Suprapubic skin (tissue), 4 donors: ENCODE measurements at regions not wholly inside any gene's neighbourhood (a gene's known extent, or its start where the extent isn't known, plus 50 kb on each side); places are given as distances from the start of the nearest gene placed in this dataset.
"Not testable (repeated sequence)": the region's sequence is repeated elsewhere in the genome, so short reads cannot be mapped to it uniquely, and the experiment has no call there.

Source experiments
- DNase-seq, 2 donors: peaks; one replicate each; pipeline ENCODE4 v3.0.0-alpha.2; 2019; ENCODE audit warnings: low spot score in 2 of 2
- H3K27ac ChIP-seq: fragments of 200-600 bp; sonication (generic); one replicate; pipeline ENCODE4 v1.5.1; 2019
- H3K27me3 ChIP-seq: fragments of 200-600 bp; sonication (generic); one replicate; pipeline ENCODE4 v1.5.1; 2019
- H3K36me3 ChIP-seq: fragments of 200-600 bp; sonication (generic); one replicate; pipeline ENCODE4 v1.5.1; 2019
- H3K4me1 ChIP-seq: fragments of 200-600 bp; sonication (generic); one replicate; pipeline ENCODE4 v1.5.1; 2019
- H3K4me3 ChIP-seq: fragments of 200-600 bp; sonication (generic); one replicate; pipeline ENCODE4 v1.5.1; 2019; ENCODE audit warnings: mild to moderate bottlenecking
- H3K9me3 ChIP-seq: fragments of 200-600 bp; sonication (generic); one replicate; pipeline ENCODE4 v1.5.1; 2019
- EP300 ChIP-seq: sonication (generic); formaldehyde crosslinking; IDR thresholded peaks from one replicate; pipeline ENCODE4 v1.6.1; 2017; ENCODE audit warnings: antibody characterized with exemption
- POLR2A ChIP-seq, 2 donors: fragments of 450-650 bp; IDR thresholded peaks; one replicate each; pipeline ENCODE4 v1.6.1; 2017; ENCODE audit warnings: antibody characterized with exemption in 2 of 2, mild to moderate bottlenecking in 2 of 2, moderate library complexity in 2 of 2
- POLR2AphosphoS5 ChIP-seq, 3 donors: sonication (generic); formaldehyde crosslinking; IDR thresholded peaks; one replicate each; pipeline ENCODE4 v1.6.1; 2017; ENCODE audit warnings: antibody characterized with exemption in 3 of 3
- WGBS: methylation state at CpG from one replicate; pipeline ENCODE4 v1.1.5; 2018; 5-methylcytosine and 5-hydroxymethylcytosine counted together
- TF ChIP-seq, protein P1 (sequence below), 2 donors: fragments of 200-600 bp in 1 of 2; fragments of 450-650 bp in 1 of 2; sonication (generic) in 1 of 2; IDR thresholded peaks; one replicate each; pipeline ENCODE4 v1.5.1; 2016 to 2019; ENCODE audit warnings: antibody characterized with exemption in 2 of 2, mild to moderate bottlenecking in 1 of 2, moderate library complexity in 1 of 2

DNA sequence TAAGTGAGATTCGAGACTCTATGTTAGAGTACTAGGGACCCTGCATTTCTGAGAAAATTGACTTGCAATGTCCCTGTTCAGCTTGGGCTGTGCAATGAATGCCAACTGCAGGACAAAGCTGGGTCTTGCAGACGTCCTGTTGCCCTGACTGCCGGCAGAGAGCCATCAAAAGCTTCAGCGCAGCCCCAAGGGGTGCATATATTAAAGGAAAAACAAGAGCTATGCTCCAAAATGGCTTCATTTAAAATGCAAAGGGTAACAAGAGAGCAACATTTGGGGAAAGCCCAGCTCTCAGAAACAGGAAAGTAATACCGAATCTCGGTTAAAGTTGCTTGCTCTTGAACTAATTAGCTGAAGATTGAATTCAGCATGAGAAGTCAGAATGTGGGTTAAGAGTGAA, 110.9 kb upstream of the PNPT1 start:
- 29% methylated on average over 6 of the region's 6 CpGs for WGBS
- no peak for DNase-seq
- H3K4me1 ChIP-seq = peaks cover 15% of the 10 kb centered on the region
- H3K36me3 ChIP-seq = no peaks in the 10 kb centered on the region
- H3K27ac ChIP-seq = no peak overlapping the region
- TF ChIP-seq POLR2AphosphoS5 (IDR thresholded peaks at IDR 0.05) (no peak), EP300 (no peak), POLR2A (IDR thresholded peaks at IDR 0.05) (no peak)
- TF ChIP-seq, protein P1, sequence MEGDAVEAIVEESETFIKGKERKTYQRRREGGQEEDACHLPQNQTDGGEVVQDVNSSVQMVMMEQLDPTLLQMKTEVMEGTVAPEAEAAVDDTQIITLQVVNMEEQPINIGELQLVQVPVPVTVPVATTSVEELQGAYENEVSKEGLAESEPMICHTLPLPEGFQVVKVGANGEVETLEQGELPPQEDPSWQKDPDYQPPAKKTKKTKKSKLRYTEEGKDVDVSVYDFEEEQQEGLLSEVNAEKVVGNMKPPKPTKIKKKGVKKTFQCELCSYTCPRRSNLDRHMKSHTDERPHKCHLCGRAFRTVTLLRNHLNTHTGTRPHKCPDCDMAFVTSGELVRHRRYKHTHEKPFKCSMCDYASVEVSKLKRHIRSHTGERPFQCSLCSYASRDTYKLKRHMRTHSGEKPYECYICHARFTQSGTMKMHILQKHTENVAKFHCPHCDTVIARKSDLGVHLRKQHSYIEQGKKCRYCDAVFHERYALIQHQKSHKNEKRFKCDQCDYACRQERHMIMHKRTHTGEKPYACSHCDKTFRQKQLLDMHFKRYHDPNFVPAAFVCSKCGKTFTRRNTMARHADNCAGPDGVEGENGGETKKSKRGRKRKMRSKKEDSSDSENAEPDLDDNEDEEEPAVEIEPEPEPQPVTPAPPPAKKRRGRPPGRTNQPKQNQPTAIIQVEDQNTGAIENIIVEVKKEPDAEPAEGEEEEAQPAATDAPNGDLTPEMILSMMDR (IDR thresholded peaks at IDR 0.05) = no peak
- H3K4me3 ChIP-seq = no peak overlapping the region
- no peaks in the 10 kb centered on the region for H3K9me3 ChIP-seq
- no peaks in the 10 kb centered on the region for H3K27me3 ChIP-seq

DNA sequence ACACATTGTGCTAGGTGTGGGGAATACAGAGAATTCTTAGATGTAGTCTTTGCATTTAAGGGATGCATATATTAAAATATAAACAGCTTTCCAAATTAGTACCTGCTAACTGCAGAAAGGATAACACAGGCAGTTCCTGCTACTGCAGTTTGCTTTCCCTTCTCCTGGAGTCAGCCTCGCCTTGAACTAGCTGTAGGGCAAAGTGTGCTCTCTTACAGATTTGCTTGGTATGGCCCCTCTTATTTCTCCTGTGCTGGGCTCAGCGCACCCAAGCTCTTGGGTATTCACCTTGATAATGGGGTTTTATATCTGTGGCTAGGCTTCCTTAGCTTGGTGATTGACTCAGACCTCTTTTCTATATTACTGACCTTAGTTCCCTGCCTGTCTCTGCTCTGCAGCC, 108.4 kb upstream of the PNPT1 start:
- Histone ChIP-seq H3K9me3 (no peaks in the 10 kb centered on the region), H3K27me3 (no peaks in the 10 kb centered on the region), H3K4me1 (peaks cover 14% of the 10 kb centered on the region), H3K4me3 (no peak overlapping the region), H3K27ac (no peak overlapping the region), H3K36me3 (no peaks in the 10 kb centered on the region)
- TF ChIP-seq, protein P1 (IDR thresholded peaks at IDR 0.05) = no peak
- DNase-seq = no peak
- WGBS = 58% methylated on average over 2 of the region's 2 CpGs

DNA sequence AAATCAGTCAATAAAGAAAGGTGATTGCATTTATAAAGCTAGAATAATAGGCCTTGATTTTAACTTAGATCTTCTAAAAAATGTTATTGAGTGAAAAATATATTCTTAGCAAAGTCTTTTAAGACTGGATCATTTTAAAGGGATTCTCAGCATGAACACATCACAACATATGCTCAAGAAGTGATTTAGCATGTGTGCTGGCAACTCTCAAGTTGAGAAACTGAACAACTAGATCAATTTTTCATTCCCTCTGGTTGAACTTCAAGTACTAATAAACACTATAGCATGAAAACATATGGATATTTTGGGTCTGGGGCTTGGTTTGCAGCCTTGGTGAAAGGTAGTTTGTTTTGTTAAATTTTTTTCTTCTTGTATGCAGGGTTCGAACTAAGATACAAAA, 107.8 kb upstream of the PNPT1 start:
- no peaks in the 10 kb centered on the region for H3K27me3 ChIP-seq
- 77% methylated on average over 1 of the region's 1 CpG for WGBS
- H3K27ac ChIP-seq = no peak overlapping the region
- no peaks in the 10 kb centered on the region for H3K36me3 ChIP-seq
- no peak overlapping the region for H3K4me3 ChIP-seq
- H3K9me3 ChIP-seq = no peaks in the 10 kb centered on the region
- DNase-seq = no peak
- H3K4me1 ChIP-seq = peaks cover 14% of the 10 kb centered on the region
- no peak for TF ChIP-seq POLR2AphosphoS5 (IDR thresholded peaks at IDR 0.05)
- no peak for TF ChIP-seq POLR2A (IDR thresholded peaks at IDR 0.05)
- no peak for TF ChIP-seq EP300
- TF ChIP-seq, protein P1 (IDR thresholded peaks at IDR 0.05) = no peak

DNA sequence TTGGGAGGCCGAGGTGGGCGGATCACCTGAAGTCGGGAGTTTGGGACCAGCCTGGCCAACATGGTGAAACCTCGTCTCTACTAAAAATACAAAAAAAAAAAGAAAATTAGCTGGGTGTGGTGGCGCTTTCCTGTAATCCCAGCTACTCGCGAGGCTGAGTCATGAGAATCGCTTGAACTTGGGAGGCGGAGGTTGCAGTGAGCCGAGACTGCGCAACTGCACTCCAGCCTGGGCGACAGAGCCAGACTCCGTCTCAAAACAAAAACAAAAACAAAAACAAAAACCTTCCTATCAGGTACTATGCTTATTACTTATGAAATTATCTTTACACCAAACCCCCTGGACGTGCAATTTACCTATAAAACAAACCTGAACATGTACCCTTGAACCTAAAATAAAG, 106.0 kb upstream of the PNPT1 start:
- H3K9me3 ChIP-seq, H3K36me3 ChIP-seq, H3K4me1 ChIP-seq, H3K27me3 ChIP-seq, DNase-seq, H3K4me3 ChIP-seq, H3K27ac ChIP-seq: not testable (repeated sequence)
- 95% methylated on average over 13 of the region's 14 CpGs for WGBS

DNA sequence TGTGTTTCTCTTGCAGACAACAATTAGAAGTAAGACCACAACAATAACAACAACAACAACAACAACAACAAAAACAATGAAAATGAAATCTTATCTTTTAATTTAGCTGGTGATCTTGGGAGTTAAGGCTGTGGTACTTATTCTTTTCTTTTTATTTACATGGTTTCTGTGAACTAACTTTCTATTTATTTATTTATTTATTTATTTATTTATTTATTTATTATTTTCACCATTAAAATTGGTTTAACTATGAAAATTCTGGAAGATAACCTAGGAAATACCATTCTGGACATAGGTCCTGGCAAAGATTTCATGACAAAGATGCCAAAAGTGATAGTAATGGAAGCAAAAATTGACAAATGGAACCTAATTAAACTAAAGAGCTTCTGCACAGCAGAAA, 102.5 kb upstream of the PNPT1 start:
- no peaks in the 10 kb centered on the region for H3K36me3 ChIP-seq
- TF ChIP-seq POLR2A (IDR thresholded peaks at IDR 0.05) = no peak
- no peak for TF ChIP-seq EP300
- TF ChIP-seq POLR2AphosphoS5 (IDR thresholded peaks at IDR 0.05) = no peak
- TF ChIP-seq, protein P1 (IDR thresholded peaks at IDR 0.05) = no peak

DNA sequence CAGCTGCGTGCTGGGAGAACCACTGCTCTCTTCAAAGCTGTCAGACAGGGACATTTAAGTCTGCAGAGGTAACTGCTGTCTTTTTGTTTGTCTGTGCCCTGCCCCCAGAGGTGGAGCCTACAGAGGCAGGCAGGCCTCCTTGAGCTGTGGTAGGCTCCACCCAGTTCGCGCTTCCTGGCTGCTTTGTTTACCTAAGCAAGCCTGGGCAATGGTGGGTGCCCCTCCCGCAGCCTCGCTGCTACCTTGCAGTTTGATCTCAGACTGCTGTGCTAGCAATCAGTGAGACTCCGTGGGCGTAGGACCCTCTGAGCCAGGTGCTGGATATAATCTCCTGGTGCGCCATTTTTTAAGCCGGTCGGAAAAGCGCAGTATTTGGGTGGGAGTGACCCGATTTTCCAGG, 100.0 kb upstream of the PNPT1 start:
- H3K27ac ChIP-seq, H3K9me3 ChIP-seq, H3K27me3 ChIP-seq, H3K4me1 ChIP-seq, DNase-seq, H3K4me3 ChIP-seq, H3K36me3 ChIP-seq: not testable (repeated sequence)
- 95% methylated on average over 7 of the region's 12 CpGs for WGBS

More for the DNA sequence above, 102.5 kb upstream of the PNPT1 start:
- no peak for DNase-seq
- H3K27me3 ChIP-seq = no peaks in the 10 kb centered on the region
- H3K4me1 ChIP-seq = no peaks in the 10 kb centered on the region
- H3K27ac ChIP-seq = no peak overlapping the region
- no peak overlapping the region for H3K4me3 ChIP-seq
- no peaks in the 10 kb centered on the region for H3K9me3 ChIP-seq
